OCI-LY1 (cell line): ENCODE measurements at regions not wholly inside any gene's neighbourhood (a gene's known extent, or its start where the extent isn't known, plus 50 kb on each side); places are given as distances from the start of the nearest gene placed in this dataset.

Experiments
- EZH2 ChIP-seq: fragments of 200-600 bp; sonication (generic), shearing (Covaris generic); IDR thresholded peaks from 2 replicates; pipeline ENCODE4 v1.8.0; 2017; ENCODE audit warnings: borderline replicate concordance, mixed run types, mild to moderate bottlenecking, antibody characterized with exemption, low read length, moderate library complexity, mixed read lengths
- TF ChIP-seq, protein P1 (sequence below): fragments of 200-600 bp; sonication (generic), shearing (Covaris generic); IDR thresholded peaks from 2 replicates; pipeline ENCODE4 v1.5.1; 2017; ENCODE audit warnings: mild to moderate bottlenecking, antibody characterized with exemption, low read length, moderate library complexity, mixed read lengths

DNA sequence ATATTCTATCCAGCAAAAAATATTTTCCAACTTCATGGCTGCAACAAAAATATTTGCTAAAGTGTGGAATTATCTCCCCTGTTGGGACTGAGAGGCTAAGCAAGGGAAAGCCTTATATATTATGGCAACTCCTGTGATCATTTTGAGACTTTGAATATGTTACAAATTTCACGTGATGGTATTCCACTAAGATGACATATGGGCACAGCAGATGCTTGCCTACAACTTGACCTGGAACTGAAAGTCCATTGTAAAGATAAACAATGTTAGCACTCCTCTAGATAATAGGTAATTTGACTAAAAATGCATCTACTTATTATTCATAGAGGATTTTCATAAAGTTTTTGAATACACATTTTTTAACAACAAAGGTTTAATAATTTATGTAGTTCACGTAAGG is 1141.5 kb upstream of the CDH6 start:
- TF ChIP-seq, protein P1, sequence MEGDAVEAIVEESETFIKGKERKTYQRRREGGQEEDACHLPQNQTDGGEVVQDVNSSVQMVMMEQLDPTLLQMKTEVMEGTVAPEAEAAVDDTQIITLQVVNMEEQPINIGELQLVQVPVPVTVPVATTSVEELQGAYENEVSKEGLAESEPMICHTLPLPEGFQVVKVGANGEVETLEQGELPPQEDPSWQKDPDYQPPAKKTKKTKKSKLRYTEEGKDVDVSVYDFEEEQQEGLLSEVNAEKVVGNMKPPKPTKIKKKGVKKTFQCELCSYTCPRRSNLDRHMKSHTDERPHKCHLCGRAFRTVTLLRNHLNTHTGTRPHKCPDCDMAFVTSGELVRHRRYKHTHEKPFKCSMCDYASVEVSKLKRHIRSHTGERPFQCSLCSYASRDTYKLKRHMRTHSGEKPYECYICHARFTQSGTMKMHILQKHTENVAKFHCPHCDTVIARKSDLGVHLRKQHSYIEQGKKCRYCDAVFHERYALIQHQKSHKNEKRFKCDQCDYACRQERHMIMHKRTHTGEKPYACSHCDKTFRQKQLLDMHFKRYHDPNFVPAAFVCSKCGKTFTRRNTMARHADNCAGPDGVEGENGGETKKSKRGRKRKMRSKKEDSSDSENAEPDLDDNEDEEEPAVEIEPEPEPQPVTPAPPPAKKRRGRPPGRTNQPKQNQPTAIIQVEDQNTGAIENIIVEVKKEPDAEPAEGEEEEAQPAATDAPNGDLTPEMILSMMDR, result no peak
- TF ChIP-seq EZH2, result no peak
